IMR-90 (cell line): ENCODE measurements at regions not wholly inside any gene's neighbourhood (a gene's known extent, or its start where the extent isn't known, plus 50 kb on each side); places are given as distances from the start of the nearest gene placed in this dataset.

Source experiments
- ATAC-seq: fragments of 200-7000 bp; cut with Tn5 transposase; 2 replicates; pipeline ENCODE4 v1.9.1; 2020; ENCODE audit warnings: low read depth, mild to moderate bottlenecking, moderate library complexity
- BruUV-seq: library from RNA; stranded (reverse); fragments of 400-500 nt; replicated peaks from 2 replicates; lab custom pipeline; 2021; lab: Mats Ljungman, UMichigan
- CTCF ChIA-PET: fragments of 300-600 bp; formaldehyde crosslinking; extraction: SDS; loops from one replicate; lab custom pipeline; 2021; ENCODE audit warnings: antibody characterized with exemption; lab: Yijun Ruan, JAX
- POLR2A ChIA-PET: fragments of 300-600 bp; sonication (Branson Sonifier 250); formaldehyde crosslinking; loops from one replicate; lab custom pipeline; 2022; ENCODE audit warnings: antibody characterized with exemption; ENCODE audit not compliant: unreplicated experiment; lab: Charles Lee
- DNase-seq: peaks from one replicate; pipeline ENCODE4 v3.0.0; 2013
- H2AFZ ChIP-seq: replicated peaks from 2 replicates; pipeline ENCODE3; 2013; ENCODE audit warnings: low read length, mild to moderate bottlenecking; ENCODE audit not compliant: poor library complexity
- H2AK5ac ChIP-seq: 2 replicates; pipeline ENCODE4 v1.6.1; 2013; ENCODE audit warnings: low read depth, low read length, inconsistent platforms
- H2AK9ac ChIP-seq: replicated peaks from 2 replicates; pipeline ENCODE3; 2013; ENCODE audit warnings: mild to moderate bottlenecking, low read depth, low read length, moderate library complexity; ENCODE audit not compliant: poor library complexity
- H2BK120ac ChIP-seq: 2 replicates; pipeline ENCODE4 v1.6.1; 2013; ENCODE audit warnings: low read depth, low read length, inconsistent platforms
- H2BK15ac ChIP-seq: 3 replicates; pipeline ENCODE4 v1.6.1; 2013; ENCODE audit warnings: low read depth, low read length, inconsistent platforms
- H2BK20ac ChIP-seq: 2 replicates; pipeline ENCODE4 v1.6.1; 2013; ENCODE audit warnings: low read depth, mild to moderate bottlenecking, inconsistent platforms, low read length, moderate library complexity
- H2BK5ac ChIP-seq: 2 replicates; pipeline ENCODE4 v1.6.1; 2013; ENCODE audit warnings: mild to moderate bottlenecking, low read depth, low read length, inconsistent platforms; ENCODE audit not compliant: poor library complexity, severe bottlenecking
- H3K14ac ChIP-seq: replicated peaks from 2 replicates; pipeline ENCODE4 v1.6.1; 2013; ENCODE audit warnings: low read depth, low read length, inconsistent platforms
- H3K18ac ChIP-seq: 2 replicates; pipeline ENCODE4 v1.6.1; 2013; ENCODE audit warnings: low read depth, low read length, control low read depth
- H3K23ac ChIP-seq: 2 replicates; pipeline ENCODE4 v1.6.1; 2013; ENCODE audit warnings: low read depth, low read length, inconsistent platforms
- H3K27ac ChIP-seq: 2 replicates; pipeline ENCODE4 v1.5.1; 2013; ENCODE audit warnings: mild to moderate bottlenecking, control low read depth, low read length; ENCODE audit not compliant: insufficient read depth
- H3K27me3 ChIP-seq: 2 replicates; pipeline ENCODE4 v1.6.1; 2013; ENCODE audit warnings: low read length; ENCODE audit not compliant: control insufficient read depth, insufficient read depth
- H3K36me3 ChIP-seq: 2 replicates; pipeline ENCODE4 v1.6.1; 2013; ENCODE audit warnings: low read length, mixed read lengths; ENCODE audit not compliant: control insufficient read depth, insufficient read depth
- H3K4ac ChIP-seq: 2 replicates; pipeline ENCODE4 v1.6.1; 2013; ENCODE audit warnings: low read depth, low read length, inconsistent platforms
- H3K4me1 ChIP-seq: 2 replicates; pipeline ENCODE4 v1.6.1; 2013; ENCODE audit warnings: low read length, mixed read lengths; ENCODE audit not compliant: control insufficient read depth, insufficient read depth
- H3K4me2 ChIP-seq: 2 replicates; pipeline ENCODE4 v1.6.1; 2013; ENCODE audit warnings: low read depth, mild to moderate bottlenecking, control low read depth, low read length, moderate library complexity
- H3K4me3 ChIP-seq: 2 replicates; pipeline ENCODE4 v1.5.1; 2013; ENCODE audit warnings: low read depth, mild to moderate bottlenecking, control low read depth, low read length, moderate library complexity; ENCODE audit not compliant: insufficient read depth
- H3K56ac ChIP-seq: 2 replicates; pipeline ENCODE4 v1.6.1; 2013; ENCODE audit warnings: low read length, inconsistent platforms; ENCODE audit not compliant: insufficient read depth; ENCODE audit errors: extremely low read depth
- H3K79me1 ChIP-seq, 2 experiments: 2 replicates each; pipeline ENCODE4 v1.6.1; 2013; ENCODE audit warnings: low read length in 2 of 2, inconsistent platforms in 1 of 2, low read depth in 1 of 2
- H3K9ac ChIP-seq: 2 replicates; pipeline ENCODE4 v1.6.1; 2013; ENCODE audit warnings: low read depth, low read length, control low read depth
- H3K9me1 ChIP-seq: 2 replicates; pipeline ENCODE4 v1.6.1; 2013; ENCODE audit warnings: low read length, inconsistent platforms; ENCODE audit not compliant: insufficient read depth
- H3K9me3 ChIP-seq: 2 replicates; pipeline ENCODE4 v1.6.1; 2013; ENCODE audit warnings: low read length; ENCODE audit not compliant: control insufficient read depth, insufficient read depth
- H4K20me1 ChIP-seq: 2 replicates; pipeline ENCODE4 v1.6.1; 2013; ENCODE audit warnings: low read length, inconsistent platforms; ENCODE audit not compliant: insufficient read depth
- H4K5ac ChIP-seq: 2 replicates; pipeline ENCODE4 v1.6.1; 2013; ENCODE audit warnings: mild to moderate bottlenecking, low read depth, low read length, control low read depth
- H4K8ac ChIP-seq, 2 experiments: 2 replicates each; pipeline ENCODE4 v1.6.1; 2013; ENCODE audit warnings: low read depth in 2 of 2, low read length in 2 of 2, control low read depth in 1 of 2, inconsistent platforms in 1 of 2
- H4K91ac ChIP-seq: 2 replicates; pipeline ENCODE4 v1.6.1; 2013; ENCODE audit warnings: low read depth, low read length, inconsistent platforms; ENCODE audit not compliant: insufficient read depth
- BHLHE40 ChIP-seq: fragments of 150-350 bp; IDR thresholded peaks from 2 replicates; pipeline ENCODE4 v1.6.1; 2016; ENCODE audit warnings: mild to moderate bottlenecking, low read depth, low read length
- CEBPB ChIP-seq: IDR thresholded peaks from 2 replicates; pipeline ENCODE4 v1.6.1; 2012; ENCODE audit warnings: low read depth, low read length, improper control_type of control experiment
- CHD1 ChIP-seq: IDR thresholded peaks from 2 replicates; pipeline ENCODE4 v1.6.1; 2012; ENCODE audit warnings: low read depth, low read length, improper control_type of control experiment
- FOS ChIP-seq: fragments of 150-350 bp; IDR thresholded peaks from 2 replicates; pipeline ENCODE4 v1.6.1; 2016; ENCODE audit warnings: low read depth, low read length
- MAFK ChIP-seq: IDR thresholded peaks from 2 replicates; pipeline ENCODE4 v1.6.1; 2012; ENCODE audit warnings: low read depth, low read length, improper control_type of control experiment
- MAZ ChIP-seq: IDR thresholded peaks from 2 replicates; pipeline ENCODE4 v1.6.1; 2012; ENCODE audit warnings: low read depth, mild to moderate bottlenecking, low read length, improper control_type of control experiment, moderate library complexity, borderline replicate concordance
- MXI1 ChIP-seq: IDR thresholded peaks from 2 replicates; pipeline ENCODE4 v1.6.1; 2012; ENCODE audit warnings: low read depth, mild to moderate bottlenecking, low read length, moderate library complexity, borderline replicate concordance
- NFE2L2 ChIP-seq: fragments of 150-350 bp; IDR thresholded peaks from 2 replicates; pipeline ENCODE4 v1.6.1; 2016; ENCODE audit warnings: low read depth, mild to moderate bottlenecking, low read length
- POLR2A ChIP-seq: IDR thresholded peaks from 2 replicates; pipeline ENCODE4 v1.6.1; 2012; ENCODE audit warnings: mild to moderate bottlenecking, low read depth, low read length
- RAD21 ChIP-seq: IDR thresholded peaks from 2 replicates; pipeline ENCODE4 v1.6.1; 2012; ENCODE audit warnings: low read length, improper control_type of control experiment
- RCOR1 ChIP-seq: IDR thresholded peaks from 2 replicates; pipeline ENCODE4 v1.6.1; 2012; ENCODE audit warnings: mild to moderate bottlenecking, low read length, improper control_type of control experiment; ENCODE audit not compliant: insufficient replicate concordance
- RFX5 ChIP-seq: IDR thresholded peaks from 2 replicates; pipeline ENCODE4 v1.8.0; 2012; ENCODE audit warnings: low read depth, mild to moderate bottlenecking, low read length, moderate library complexity
- SMC3 ChIP-seq: fragments of 150-350 bp; IDR thresholded peaks from 2 replicates; pipeline ENCODE4 v1.6.1; 2016; ENCODE audit warnings: low read depth, mild to moderate bottlenecking, antibody characterized with exemption, low read length, moderate library complexity
- WGBS, 2 experiments: methylation state at CpG; one replicate each; pipeline versions ENCODE4 v1.1.5 to v1.1.7; 2013; ENCODE audit warnings: missing lambda C conversion rate in 2 of 2; ENCODE audit not compliant: insufficient read length in 1 of 2; ENCODE audit errors: extremely low coverage in 2 of 2; 5-methylcytosine and 5-hydroxymethylcytosine counted together
- dilution Hi-C: fragments of 300-500 bp; cut with HindIII; formaldehyde crosslinking; loops from one replicate; pipeline ENCODE4 v1.14.3; 2018; ENCODE audit warnings: low sequenced_read_pairs; ENCODE audit not compliant: unreplicated experiment
- in situ Hi-C: fragments of 300-500 bp; cut with MboI; formaldehyde crosslinking; loops from 3 replicates; pipeline ENCODE4 v1.14.3; 2019; ENCODE audit warnings: low sequenced_read_pairs, inconsistent platforms, mixed read lengths
- intact Hi-C: fragments of 100-400 bp; cut with micrococcal nuclease; formaldehyde crosslinking; loops from 2 replicates; pipeline ENCODE4 v1.10.0; 2022
- TF ChIP-seq, protein P1 (sequence below): fragments of 150-350 bp; IDR thresholded peaks from 2 replicates; pipeline ENCODE4 v1.6.1; 2017; ENCODE audit warnings: mild to moderate bottlenecking, antibody characterized with exemption, low read length, low read depth
- TF ChIP-seq, protein P2 (sequence below): fragments of 150-350 bp; IDR thresholded peaks from 2 replicates; pipeline ENCODE4 v1.6.1; 2016; ENCODE audit warnings: low read depth, mild to moderate bottlenecking, low read length, moderate library complexity, borderline replicate concordance
- TF ChIP-seq, protein P3 (sequence below): conservative IDR thresholded peaks from 2 replicates; pipeline ENCODE4 v1.5.1; 2012; ENCODE audit warnings: mild to moderate bottlenecking, low read depth, low read length, improper control_type of control experiment

DNA sequence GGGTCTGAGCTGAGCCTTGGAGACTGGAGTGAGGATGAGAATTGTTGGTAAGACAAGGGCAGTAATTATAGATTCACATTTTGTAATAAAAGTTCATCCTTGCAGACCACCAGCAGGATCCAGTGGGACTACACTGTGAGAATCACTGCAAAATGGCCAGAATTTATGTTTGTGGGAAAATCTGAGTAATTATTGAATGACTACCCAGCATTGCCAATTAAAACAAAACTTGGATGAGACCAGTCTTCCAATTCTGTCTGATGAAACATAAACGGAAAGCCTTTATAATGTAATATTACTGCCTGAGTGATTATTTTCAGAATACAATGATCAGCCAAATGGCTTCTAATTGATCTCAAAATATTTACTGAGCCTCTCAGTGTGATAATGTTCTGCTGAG lies 323.3 kb upstream of the C2CD4B start:
- Histone ChIP-seq H3K9me3 (no peaks in the 10 kb centered on the region), H3K9ac (no peak overlapping the region), H3K4me3 (no peak overlapping the region), H3K18ac (no peak overlapping the region), H3K4ac (no peak overlapping the region), H2AFZ (no peak overlapping the region), H2BK5ac (no peak overlapping the region), H3K4me2 (no peak overlapping the region), H3K56ac (no peak overlapping the region), H2AK9ac (no peak overlapping the region), H4K8ac (no peak overlapping the region), H3K14ac (no peak overlapping the region), H3K9me1 (peaks cover 4% of the 10 kb centered on the region; the same call in 1 of the 2 replicates), H3K23ac (no peak overlapping the region), H2AK5ac (no peak overlapping the region), H2BK120ac (no peak overlapping the region), H3K27me3 (no peaks in the 10 kb centered on the region), H4K91ac (no peak overlapping the region), H3K27ac (no peak overlapping the region), H2BK15ac (no peak overlapping the region), H3K36me3 (no peaks in the 10 kb centered on the region), H3K4me1 (peaks cover 11% of the 10 kb centered on the region), H3K79me1 (peaks cover 8 to 13% of the 10 kb centered on the region in 2 experiments; a peak in 3 of 4 replicates), H2BK20ac (no peak overlapping the region), H4K20me1 (no peaks in the 10 kb centered on the region), H4K5ac (no peak overlapping the region)
- ChIA-PET CTCF (no interaction called here), POLR2A (no interaction called here)
- WGBS, 2 experiments: no CpG with 5 or more reads among the region's 1 CpG
- DNase-seq (no peak), ATAC-seq (no peak)
- dilution Hi-C loops: no loop called here
- intact Hi-C loops: no loop called here
- in situ Hi-C loops: no loop called here
- no TSS peak for BruUV-seq
- TF ChIP-seq MXI1: no peak
- no peak for TF ChIP-seq RCOR1
- no peak for TF ChIP-seq CEBPB
- TF ChIP-seq CHD1: no peak
- no peak for TF ChIP-seq POLR2A
- TF ChIP-seq RFX5: no peak
- no peak for TF ChIP-seq MAZ
- TF ChIP-seq SMC3: no peak
- TF ChIP-seq NFE2L2: no peak
- TF ChIP-seq MAFK: no peak
- TF ChIP-seq BHLHE40: no peak
- TF ChIP-seq, protein P1, sequence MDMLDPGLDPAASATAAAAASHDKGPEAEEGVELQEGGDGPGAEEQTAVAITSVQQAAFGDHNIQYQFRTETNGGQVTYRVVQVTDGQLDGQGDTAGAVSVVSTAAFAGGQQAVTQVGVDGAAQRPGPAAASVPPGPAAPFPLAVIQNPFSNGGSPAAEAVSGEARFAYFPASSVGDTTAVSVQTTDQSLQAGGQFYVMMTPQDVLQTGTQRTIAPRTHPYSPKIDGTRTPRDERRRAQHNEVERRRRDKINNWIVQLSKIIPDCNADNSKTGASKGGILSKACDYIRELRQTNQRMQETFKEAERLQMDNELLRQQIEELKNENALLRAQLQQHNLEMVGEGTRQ: no peak
- TF ChIP-seq RAD21: no peak
- TF ChIP-seq, protein P2, sequence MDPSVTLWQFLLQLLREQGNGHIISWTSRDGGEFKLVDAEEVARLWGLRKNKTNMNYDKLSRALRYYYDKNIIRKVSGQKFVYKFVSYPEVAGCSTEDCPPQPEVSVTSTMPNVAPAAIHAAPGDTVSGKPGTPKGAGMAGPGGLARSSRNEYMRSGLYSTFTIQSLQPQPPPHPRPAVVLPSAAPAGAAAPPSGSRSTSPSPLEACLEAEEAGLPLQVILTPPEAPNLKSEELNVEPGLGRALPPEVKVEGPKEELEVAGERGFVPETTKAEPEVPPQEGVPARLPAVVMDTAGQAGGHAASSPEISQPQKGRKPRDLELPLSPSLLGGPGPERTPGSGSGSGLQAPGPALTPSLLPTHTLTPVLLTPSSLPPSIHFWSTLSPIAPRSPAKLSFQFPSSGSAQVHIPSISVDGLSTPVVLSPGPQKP: no peak
- TF ChIP-seq, protein P3, sequence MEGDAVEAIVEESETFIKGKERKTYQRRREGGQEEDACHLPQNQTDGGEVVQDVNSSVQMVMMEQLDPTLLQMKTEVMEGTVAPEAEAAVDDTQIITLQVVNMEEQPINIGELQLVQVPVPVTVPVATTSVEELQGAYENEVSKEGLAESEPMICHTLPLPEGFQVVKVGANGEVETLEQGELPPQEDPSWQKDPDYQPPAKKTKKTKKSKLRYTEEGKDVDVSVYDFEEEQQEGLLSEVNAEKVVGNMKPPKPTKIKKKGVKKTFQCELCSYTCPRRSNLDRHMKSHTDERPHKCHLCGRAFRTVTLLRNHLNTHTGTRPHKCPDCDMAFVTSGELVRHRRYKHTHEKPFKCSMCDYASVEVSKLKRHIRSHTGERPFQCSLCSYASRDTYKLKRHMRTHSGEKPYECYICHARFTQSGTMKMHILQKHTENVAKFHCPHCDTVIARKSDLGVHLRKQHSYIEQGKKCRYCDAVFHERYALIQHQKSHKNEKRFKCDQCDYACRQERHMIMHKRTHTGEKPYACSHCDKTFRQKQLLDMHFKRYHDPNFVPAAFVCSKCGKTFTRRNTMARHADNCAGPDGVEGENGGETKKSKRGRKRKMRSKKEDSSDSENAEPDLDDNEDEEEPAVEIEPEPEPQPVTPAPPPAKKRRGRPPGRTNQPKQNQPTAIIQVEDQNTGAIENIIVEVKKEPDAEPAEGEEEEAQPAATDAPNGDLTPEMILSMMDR: no peak
- TF ChIP-seq FOS: no peak
